Loucy (cell line): ENCODE measurements at regions not wholly inside any gene's neighbourhood (a gene's known extent, or its start where the extent isn't known, plus 50 kb on each side); places are given as distances from the start of the nearest gene placed in this dataset.

Experiments
- H2AFZ ChIP-seq: fragments of 200-600 bp; sonication (generic); 2 replicates; pipeline ENCODE4 v1.6.0; 2016; ENCODE audit warnings: antibody characterized with exemption, mild to moderate bottlenecking, low read length, moderate library complexity
- H3F3A ChIP-seq: fragments of 200-600 bp; 2 replicates; pipeline ENCODE4 v1.6.0; 2016; ENCODE audit warnings: antibody characterized with exemption, low read depth, mild to moderate bottlenecking
- H3K27me3 ChIP-seq: fragments of 200-600 bp; sonication (generic); 2 replicates; pipeline ENCODE4 v1.6.1; 2014; ENCODE audit warnings: low read length, mild to moderate bottlenecking; ENCODE audit not compliant: insufficient read depth, poor library complexity, severe bottlenecking
- H3K36me3 ChIP-seq: fragments of 200-600 bp; sonication (generic); 2 replicates; pipeline ENCODE4 v1.6.1; 2016; ENCODE audit warnings: low read length; ENCODE audit not compliant: insufficient read depth
- H3K4me1 ChIP-seq: fragments of 200-600 bp; sonication (generic); 2 replicates; pipeline ENCODE4 v1.5.1; 2014; ENCODE audit warnings: low read length, mild to moderate bottlenecking; ENCODE audit not compliant: insufficient read depth, poor library complexity, severe bottlenecking
- H3K4me2 ChIP-seq: fragments of 200-600 bp; sonication (generic); 2 replicates; pipeline ENCODE4 v1.6.0; 2014; ENCODE audit warnings: antibody characterized with exemption, low read length, low read depth, mild to moderate bottlenecking; ENCODE audit not compliant: poor library complexity, severe bottlenecking
- H3K4me3 ChIP-seq: fragments of 200-600 bp; sonication (generic); 2 replicates; pipeline ENCODE4 v1.5.1; 2014; ENCODE audit warnings: low read length, mild to moderate bottlenecking, mixed read lengths; ENCODE audit not compliant: poor library complexity, severe bottlenecking
- H3K79me2 ChIP-seq: fragments of 200-600 bp; sonication (generic); 2 replicates; pipeline ENCODE4 v1.6.1; 2014; ENCODE audit warnings: low read length; ENCODE audit not compliant: insufficient read depth
- H3K9ac ChIP-seq: fragments of 200-600 bp; sonication (generic); 2 replicates; pipeline ENCODE4 v1.6.0; 2014; ENCODE audit warnings: mild to moderate bottlenecking, low read depth, low read length, moderate library complexity; ENCODE audit not compliant: poor library complexity, severe bottlenecking
- H3K9me2 ChIP-seq: fragments of 200-600 bp; sonication (generic); replicated peaks from 2 replicates; pipeline ENCODE4 v1.6.1; 2016; ENCODE audit warnings: low read depth, low read length, mixed read lengths
- H3K9me3 ChIP-seq: fragments of 200-600 bp; sonication (generic); 2 replicates; pipeline ENCODE4 v1.6.1; 2014; ENCODE audit warnings: mild to moderate bottlenecking, antibody characterized with exemption, low read length, low read depth; ENCODE audit not compliant: insufficient read depth
- H4K20me1 ChIP-seq: fragments of 200-600 bp; sonication (generic); 2 replicates; pipeline ENCODE4 v1.6.0; 2014; ENCODE audit warnings: antibody characterized with exemption, low read length, mild to moderate bottlenecking; ENCODE audit not compliant: insufficient read depth, poor library complexity, severe bottlenecking
- EZH2phosphoT487 ChIP-seq: fragments of 200-600 bp; IDR thresholded peaks from 2 replicates; pipeline ENCODE4 v1.6.1; 2018; ENCODE audit warnings: antibody characterized with exemption, mild to moderate bottlenecking, moderate library complexity, borderline replicate concordance
- TF ChIP-seq, protein P1 (sequence below): fragments of 200-600 bp; sonication (generic); conservative IDR thresholded peaks from 2 replicates; pipeline ENCODE4 v1.5.1; 2014; ENCODE audit warnings: mild to moderate bottlenecking, antibody characterized with exemption, low read length

DNA sequence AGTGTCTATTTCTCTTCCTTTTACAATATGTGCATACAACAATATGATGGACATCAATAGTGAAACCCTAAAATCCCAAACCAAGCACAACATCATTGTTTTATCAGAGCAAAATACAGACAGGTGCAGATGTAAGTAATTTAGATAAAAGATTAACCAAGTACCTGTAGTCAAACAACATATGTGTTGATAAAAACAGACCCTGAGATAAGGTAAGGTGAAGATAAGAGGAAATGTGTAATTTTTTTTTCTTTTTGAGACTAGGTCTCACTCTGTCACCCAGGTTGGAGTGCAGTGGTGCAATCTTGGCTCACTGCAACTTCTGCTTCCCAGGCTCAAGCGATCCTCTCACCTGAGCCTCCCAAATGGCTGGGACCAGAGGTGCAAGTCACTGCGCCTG, 589.8 kb downstream of the PLCL1 start:
- no peak overlapping the region for H3K9ac ChIP-seq
- no peaks in the 10 kb centered on the region for H3F3A ChIP-seq
- no peaks in the 10 kb centered on the region for H3K27me3 ChIP-seq
- H4K20me1 ChIP-seq = no peaks in the 10 kb centered on the region
- H3K79me2 ChIP-seq = no peaks in the 10 kb centered on the region
- H3K9me3 ChIP-seq = no peaks in the 10 kb centered on the region
- H3K36me3 ChIP-seq = no peaks in the 10 kb centered on the region
- no peaks in the 10 kb centered on the region for H3K4me1 ChIP-seq
- no peak for TF ChIP-seq EZH2phosphoT487
- TF ChIP-seq, protein P1, sequence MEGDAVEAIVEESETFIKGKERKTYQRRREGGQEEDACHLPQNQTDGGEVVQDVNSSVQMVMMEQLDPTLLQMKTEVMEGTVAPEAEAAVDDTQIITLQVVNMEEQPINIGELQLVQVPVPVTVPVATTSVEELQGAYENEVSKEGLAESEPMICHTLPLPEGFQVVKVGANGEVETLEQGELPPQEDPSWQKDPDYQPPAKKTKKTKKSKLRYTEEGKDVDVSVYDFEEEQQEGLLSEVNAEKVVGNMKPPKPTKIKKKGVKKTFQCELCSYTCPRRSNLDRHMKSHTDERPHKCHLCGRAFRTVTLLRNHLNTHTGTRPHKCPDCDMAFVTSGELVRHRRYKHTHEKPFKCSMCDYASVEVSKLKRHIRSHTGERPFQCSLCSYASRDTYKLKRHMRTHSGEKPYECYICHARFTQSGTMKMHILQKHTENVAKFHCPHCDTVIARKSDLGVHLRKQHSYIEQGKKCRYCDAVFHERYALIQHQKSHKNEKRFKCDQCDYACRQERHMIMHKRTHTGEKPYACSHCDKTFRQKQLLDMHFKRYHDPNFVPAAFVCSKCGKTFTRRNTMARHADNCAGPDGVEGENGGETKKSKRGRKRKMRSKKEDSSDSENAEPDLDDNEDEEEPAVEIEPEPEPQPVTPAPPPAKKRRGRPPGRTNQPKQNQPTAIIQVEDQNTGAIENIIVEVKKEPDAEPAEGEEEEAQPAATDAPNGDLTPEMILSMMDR = no peak
- H3K9me2 ChIP-seq = no peaks in the 10 kb centered on the region
- H3K4me2 ChIP-seq = no peak overlapping the region
- no peak overlapping the region for H2AFZ ChIP-seq
- H3K4me3 ChIP-seq = no peak overlapping the region

DNA sequence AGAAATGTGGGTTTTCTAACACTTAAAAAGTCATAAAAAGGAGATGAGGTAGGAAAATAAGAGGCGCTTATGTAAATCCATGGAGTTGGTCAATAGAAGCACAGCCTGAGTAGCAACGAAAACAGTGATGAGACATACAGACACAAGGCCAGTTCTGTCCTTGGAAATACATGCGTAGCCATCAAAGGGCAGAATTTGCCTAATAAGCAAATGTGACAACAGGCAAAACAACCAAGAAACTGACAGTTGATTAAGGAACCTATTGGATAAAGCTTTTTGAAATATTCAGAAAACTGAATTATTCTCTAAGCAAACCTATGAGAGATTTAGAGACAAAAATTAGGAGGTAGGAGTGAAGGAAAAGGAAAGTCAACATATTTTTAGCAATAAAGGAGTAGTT, 586.3 kb downstream of the PLCL1 start:
- H3K27me3 ChIP-seq = no peaks in the 10 kb centered on the region
- H2AFZ ChIP-seq = no peak overlapping the region
- no peaks in the 10 kb centered on the region for H3K36me3 ChIP-seq
- H3K9me2 ChIP-seq = no peaks in the 10 kb centered on the region
- H3K9ac ChIP-seq = no peak overlapping the region
- TF ChIP-seq, protein P1 = no peak
- TF ChIP-seq EZH2phosphoT487 = no peak
- H3K4me2 ChIP-seq = no peak overlapping the region
- no peak overlapping the region for H3K4me3 ChIP-seq
- H3K79me2 ChIP-seq = no peaks in the 10 kb centered on the region
- no peaks in the 10 kb centered on the region for H4K20me1 ChIP-seq
- no peaks in the 10 kb centered on the region for H3K9me3 ChIP-seq
- H3K4me1 ChIP-seq = no peaks in the 10 kb centered on the region
- no peaks in the 10 kb centered on the region for H3F3A ChIP-seq

DNA sequence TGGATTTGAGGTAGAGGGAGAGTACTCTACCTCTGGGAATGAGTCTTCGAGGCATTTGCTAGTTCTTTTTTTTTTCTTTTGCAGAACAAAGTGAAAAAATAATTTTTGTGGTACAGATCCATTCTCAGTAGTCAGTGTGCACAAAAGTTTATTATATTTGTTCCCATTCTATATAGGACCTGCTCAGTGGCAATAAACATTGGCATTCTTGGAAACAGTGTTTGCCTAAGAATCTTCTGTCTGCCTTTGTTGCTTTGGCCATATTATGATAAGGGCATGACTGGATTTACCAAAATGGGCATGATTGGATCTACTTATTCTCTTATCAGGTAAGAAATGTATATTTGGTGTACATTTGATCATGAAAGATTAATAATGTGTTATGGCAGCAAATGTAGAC, 583.3 kb downstream of the PLCL1 start:
- H3K79me2 ChIP-seq = no peaks in the 10 kb centered on the region
- H3K9me2 ChIP-seq = no peaks in the 10 kb centered on the region
- TF ChIP-seq EZH2phosphoT487 = no peak
- TF ChIP-seq, protein P1 = no peak
- no peaks in the 10 kb centered on the region for H3K9me3 ChIP-seq
- H3K27me3 ChIP-seq = no peaks in the 10 kb centered on the region
- H3K4me2 ChIP-seq = no peak overlapping the region
- H4K20me1 ChIP-seq = no peaks in the 10 kb centered on the region
- H3K36me3 ChIP-seq = no peaks in the 10 kb centered on the region
- no peak overlapping the region for H3K4me3 ChIP-seq
- H3K9ac ChIP-seq = no peak overlapping the region
- H3F3A ChIP-seq = no peaks in the 10 kb centered on the region
- H2AFZ ChIP-seq = no peak overlapping the region
- peaks cover 9% of the 10 kb centered on the region for H3K4me1 ChIP-seq
